Hepatocyte (in vitro differentiated cells): ENCODE measurements at regions not wholly inside any gene's neighbourhood (a gene's known extent, or its start where the extent isn't known, plus 50 kb on each side); places are given as distances from the start of the nearest gene placed in this dataset.

Source experiments
- CTCF ChIP-seq: fragments of 200-600 bp; sonication (generic); IDR thresholded peaks from 2 replicates; pipeline ENCODE4 v1.5.1; 2016; ENCODE audit warnings: antibody characterized with exemption, mild to moderate bottlenecking; ENCODE audit not compliant: poor library complexity
- EZH2 ChIP-seq: fragments of 200-600 bp; sonication (generic); IDR thresholded peaks from 2 replicates; pipeline ENCODE4 v1.6.1; 2016; ENCODE audit warnings: antibody characterized with exemption, mild to moderate bottlenecking, borderline replicate concordance
- EZH2phosphoT487 ChIP-seq: fragments of 200-600 bp; sonication (generic); IDR thresholded peaks from one replicate; pipeline ENCODE4 v1.6.1; 2018; ENCODE audit warnings: antibody characterized with exemption, mild to moderate bottlenecking, low read depth, moderate library complexity; ENCODE audit not compliant: unreplicated experiment, severe bottlenecking

- TF ChIP-seq CTCF (no peak), EZH2 (no peak), EZH2phosphoT487 (no peak)
Measured at GRCh38 chr1:183726825-183727224, 73.7 kb upstream of the APOBEC4 start.
